ENCODE measurements at regions not wholly inside any gene's neighbourhood (a gene's known extent, or its start where the extent isn't known, plus 50 kb on each side); places are given as distances from the start of the nearest gene placed in this dataset.
"Not testable (repeated sequence)": the region's sequence is repeated elsewhere in the genome, so short reads cannot be mapped to it uniquely, and the experiment has no call there.

GRCh38 chr12:127791217-127791616 is 475.8 kb upstream of the TMEM132C start:
- no peak for DNase-seq (ENCODE audit: low read depth)
- Histone ChIP-seq H3K36me3 (ENCODE audit: control insufficient read depth, insufficient read depth, low read length) (no peaks in the 10 kb centered on the region), H3K27me3 (ENCODE audit: control insufficient read depth, insufficient read depth, low read length) (no peaks in the 10 kb centered on the region), H3K4me3 (ENCODE audit: low read depth, low read length) (no peak overlapping the region)
- TF ChIP-seq CTCF (IDR thresholded peaks at IDR 0.05; ENCODE audit: insufficient read depth, low read length, poor library complexity, severe bottlenecking) = no peak

- H3K36me3 ChIP-seq (ENCODE audit: control insufficient read depth, insufficient read depth, low read length) = no peaks in the 10 kb centered on the region
- no peaks in the 10 kb centered on the region for H3K27me3 ChIP-seq (ENCODE audit: control insufficient read depth, insufficient read depth, low read length)
- TF ChIP-seq CTCF (IDR thresholded peaks at IDR 0.05; ENCODE audit: insufficient read depth, low read length, poor library complexity, severe bottlenecking) = no peak
- DNase-seq (ENCODE audit: low read depth) = no peak
- H3K4me3 ChIP-seq (ENCODE audit: low read depth, low read length) = no peak overlapping the region
Measured at GRCh38 chr12:127797918-127798317, 469.1 kb upstream of the TMEM132C start.

- Histone ChIP-seq H3K27me3 (ENCODE audit: control insufficient read depth, insufficient read depth, low read length) (no peaks in the 10 kb centered on the region), H3K4me3 (ENCODE audit: low read depth, low read length) (no peak overlapping the region), H3K36me3 (ENCODE audit: control insufficient read depth, insufficient read depth, low read length) (no peaks in the 10 kb centered on the region)
- DNase-seq (ENCODE audit: low read depth) = no peak
- no peak for TF ChIP-seq CTCF (IDR thresholded peaks at IDR 0.05; ENCODE audit: insufficient read depth, low read length, poor library complexity, severe bottlenecking)
Measured at GRCh38 chr12:127802271-127802670, 464.7 kb upstream of the TMEM132C start.

GRCh38 chr12:127803545-127803944 is 463.4 kb upstream of the TMEM132C start:
- Histone ChIP-seq H3K27me3 (ENCODE audit: control insufficient read depth, insufficient read depth, low read length) (no peaks in the 10 kb centered on the region), H3K36me3 (ENCODE audit: control insufficient read depth, insufficient read depth, low read length) (no peaks in the 10 kb centered on the region), H3K4me3 (ENCODE audit: low read depth, low read length) (no peak overlapping the region)
- DNase-seq (ENCODE audit: low read depth) = no peak
- TF ChIP-seq CTCF (IDR thresholded peaks at IDR 0.05; ENCODE audit: insufficient read depth, low read length, poor library complexity, severe bottlenecking) = no peak

GRCh38 chr12:127809275-127809674 is 457.7 kb upstream of the TMEM132C start:
- no peak for TF ChIP-seq CTCF (IDR thresholded peaks at IDR 0.05; ENCODE audit: insufficient read depth, low read length, poor library complexity, severe bottlenecking)
- H3K4me3 ChIP-seq (ENCODE audit: low read depth, low read length) = no peak overlapping the region
- no peaks in the 10 kb centered on the region for H3K27me3 ChIP-seq (ENCODE audit: control insufficient read depth, insufficient read depth, low read length)
- peak; percentile 32 for DNase-seq (ENCODE audit: low read depth)
- no peaks in the 10 kb centered on the region for H3K36me3 ChIP-seq (ENCODE audit: control insufficient read depth, insufficient read depth, low read length)

GRCh38 chr12:127810041-127810440 is 456.9 kb upstream of the TMEM132C start:
- no peaks in the 10 kb centered on the region for H3K27me3 ChIP-seq (ENCODE audit: control insufficient read depth, insufficient read depth, low read length)
- no peak overlapping the region for H3K4me3 ChIP-seq (ENCODE audit: low read depth, low read length)
- no peaks in the 10 kb centered on the region for H3K36me3 ChIP-seq (ENCODE audit: control insufficient read depth, insufficient read depth, low read length)
- DNase-seq (ENCODE audit: low read depth) = peak; percentile 79
- TF ChIP-seq CTCF (IDR thresholded peaks at IDR 0.05; ENCODE audit: insufficient read depth, low read length, poor library complexity, severe bottlenecking) = no peak

- H3K27me3 ChIP-seq (ENCODE audit: control insufficient read depth, insufficient read depth, low read length); DNase-seq (ENCODE audit: low read depth); H3K36me3 ChIP-seq (ENCODE audit: control insufficient read depth, insufficient read depth, low read length); H3K4me3 ChIP-seq (ENCODE audit: low read depth, low read length): not testable (repeated sequence)
Measured at GRCh38 chr12:127810459-127810858, 456.5 kb upstream of the TMEM132C start.
